Heart right ventricle (tissue), 16 donors: ENCODE measurements at regions not wholly inside any gene's neighbourhood (a gene's known extent, or its start where the extent isn't known, plus 50 kb on each side); places are given as distances from the start of the nearest gene placed in this dataset.

ENCODE experiments used
- ATAC-seq, 8 donors: fragments of 200-7000 bp; cut with Tn5 transposase; one replicate each; pipeline ENCODE4 v1.9.1; 2020; ENCODE audit warnings: mild to moderate bottlenecking in 8 of 8, moderate library complexity in 8 of 8, moderate number of reproducible peaks in 1 of 8
- DNase-seq, 2 donors: peaks; one replicate each; pipeline ENCODE4 v3.0.0-alpha.2; 2020
- H3K27ac ChIP-seq, 10 donors: fragments of 200-600 bp; sonication (generic) in 2 of 10; one replicate each; pipeline versions ENCODE4 v1.5.0 to v1.8.0; 2020 to 2022; ENCODE audit warnings: mild to moderate bottlenecking in 3 of 10
- H3K27me3 ChIP-seq, 7 donors: fragments of 200-600 bp; one replicate each; pipeline ENCODE4 v1.8.0; 2021 to 2022; ENCODE audit warnings: mild to moderate bottlenecking in 2 of 7
- H3K36me3 ChIP-seq, 9 donors: fragments of 200-600 bp; sonication (generic) in 1 of 9; one replicate each; pipeline versions ENCODE4 v1.5.0 to v1.8.0; 2020 to 2022; ENCODE audit warnings: mild to moderate bottlenecking in 2 of 9
- H3K4me1 ChIP-seq, 9 donors: fragments of 200-600 bp; sonication (generic) in 1 of 9; one replicate each; pipeline versions ENCODE4 v1.5.0 to v1.8.0; 2020 to 2022; ENCODE audit warnings: mild to moderate bottlenecking in 4 of 9
- H3K4me3 ChIP-seq, 10 donors: fragments of 200-600 bp; sonication (generic) in 2 of 10; one replicate each; pipeline versions ENCODE4 v1.5.0 to v1.8.0; 2020 to 2022; ENCODE audit warnings: mild to moderate bottlenecking in 7 of 10, moderate library complexity in 2 of 10
- H3K9me3 ChIP-seq, 11 donors: fragments of 200-600 bp in 10 of 11; sonication (generic) in 2 of 11; one replicate each; pipeline versions ENCODE4 v1.5.0 to v1.8.0; 2013 to 2022; ENCODE audit warnings: mild to moderate bottlenecking in 2 of 11, control low read depth in 1 of 11, moderate library complexity in 1 of 11
- CTCF ChIP-seq, 9 donors: fragments of 200-600 bp; sonication (generic) in 2 of 9; IDR thresholded peaks; one replicate each; pipeline versions ENCODE4 v1.5.0 to v1.8.0; 2021 to 2022; ENCODE audit warnings: antibody characterized with exemption in 9 of 9, mild to moderate bottlenecking in 5 of 9, moderate library complexity in 1 of 9
- WGBS, 2 donors: extraction: QIAGEN DNeasy Blood & Tissue Kit; methylation state at CpG; one replicate each; pipeline ENCODE4 v1.1.7; 2013; ENCODE audit warnings: inconsistent platforms in 1 of 2; 5-methylcytosine and 5-hydroxymethylcytosine counted together
- intact Hi-C, 10 donors: fragments of 100-400 bp; cut with DNase I; formaldehyde crosslinking; loops; one replicate each; pipeline versions ENCODE4 v1.11.1 to v1.14.2; 2022
- donor health status: Arrhythmogenic right ventricular cardiomyopathy.
- donor health status: ischemic (EF 13 %, LVEDD 7.1; RV severe dilation, severe dysfunction).
- donor health status: healthy with polysubstance abuse.
- donor health status: DM: no; HTN: yes; CAD: no.
- donor health status: DM: no; HTN: no; CAD: no.
- donor health status: ischemic (EF 25% LVEDD 6.9; RV normal size, moderate dysfunction).
- donor health status: ischemic (EF 25% LVEDD 5.7; RV mildly dilated, moderate dysfunction).
- donor health status: healthy.
- donor health status: DM: yes; HTN: yes; CAD: no.
- donor health status: Ischemic cardiomyopathy.
- donor health status: ischemic (EF 35%, LVEDD 5.7; RV mildly dilated, moderate dysfunction).
- donor health status: nonischemic (EF 11% LVEDD 7.7; RV severe dilation, severe dysfunction).
- donor health status: DM: yes; HTN: yes; CAD: no.
- donor health status: PGD.
- donor health status: ischemic (EF 29% LVEDD 5.4; RV normal size, mild dysfunction).
- donor health status: nonischemic (EF 23%, LVEDD 6.1; RV moderate dilation, normal function).

GRCh38 chr4:96036781-96037180 is 196.9 kb downstream of the PDHA2 start:
- 76 to 81% methylated on average over 3 of the region's 3 CpGs for WGBS, 2 donors
- H3K27me3 ChIP-seq: no peaks in the 10 kb centered on the region
- intact Hi-C loops: loop anchor here in 1 of 10 donors (5.0 kb wide), 1 partner anchor 874 kb away; no protein-coding TSS in a partner anchor
- no peak for DNase-seq
- H3K9me3 ChIP-seq: no peaks in the 10 kb centered on the region
- no peak overlapping the region for H3K27ac ChIP-seq
- peak overlapping the region in 2 of 10 donors; percentile 2 to 3 for H3K4me3 ChIP-seq
- H3K36me3 ChIP-seq: no peaks in the 10 kb centered on the region
- no peak for TF ChIP-seq CTCF (IDR thresholded peaks at IDR 0.05)
- no peaks in the 10 kb centered on the region for H3K4me1 ChIP-seq
- peak in 1 of 8 donors; percentile 16 for ATAC-seq

DNA sequence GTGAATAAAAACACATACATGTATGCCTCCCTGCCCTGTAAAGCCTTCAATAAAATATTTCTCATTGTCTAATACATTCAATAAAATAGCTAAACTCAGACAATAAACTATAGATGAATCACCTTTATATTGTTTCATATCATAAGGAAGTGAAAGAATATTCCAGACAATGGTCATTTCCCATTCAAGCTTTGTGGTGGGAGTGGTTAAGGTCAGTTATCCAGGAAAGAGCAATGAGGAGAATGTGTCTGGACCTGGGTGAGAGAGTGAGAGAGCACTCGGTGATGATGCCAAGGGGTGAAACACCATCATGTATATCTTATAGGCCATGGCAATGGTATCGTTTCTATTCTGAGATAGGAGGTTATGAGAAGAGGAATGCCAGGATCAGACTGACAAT is 197.8 kb downstream of the PDHA2 start:
- Histone ChIP-seq H3K9me3 (no peaks in the 10 kb centered on the region), H3K4me1 (no peaks in the 10 kb centered on the region), H3K36me3 (no peaks in the 10 kb centered on the region), H3K27me3 (no peaks in the 10 kb centered on the region), H3K27ac (no peak overlapping the region), H3K4me3 (no peak overlapping the region)
- intact Hi-C loops: loop anchor here in 1 of 10 donors (5.0 kb wide), 1 partner anchor 875 kb away; no protein-coding TSS in a partner anchor
- DNase-seq: no peak
- no peak for TF ChIP-seq CTCF (IDR thresholded peaks at IDR 0.05)
- ATAC-seq: no peak
- 57 to 66% methylated on average over 2 of the region's 2 CpGs for WGBS, 2 donors

DNA sequence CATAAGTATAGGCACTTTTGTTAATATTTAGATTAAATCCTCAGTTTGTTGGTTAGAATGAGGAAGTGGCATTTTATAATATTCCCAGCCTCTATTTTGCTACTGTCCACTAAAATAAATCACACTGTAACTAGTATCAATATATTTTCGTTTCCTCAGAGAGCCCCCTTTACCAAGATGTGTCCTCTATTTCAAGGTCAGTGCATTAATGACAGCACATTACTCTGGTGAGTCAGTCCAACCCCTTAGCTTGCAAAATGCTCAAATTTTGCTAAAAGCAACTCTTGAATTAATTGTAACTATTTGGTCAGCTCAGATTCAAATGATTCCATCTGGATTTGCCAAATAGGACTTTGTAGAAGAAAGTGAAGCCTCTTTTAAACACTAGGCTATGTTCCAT is 199.3 kb downstream of the PDHA2 start:
- no peak for ATAC-seq
- Histone ChIP-seq H3K4me1 (no peaks in the 10 kb centered on the region), H3K27me3 (no peaks in the 10 kb centered on the region), H3K9me3 (no peaks in the 10 kb centered on the region), H3K36me3 (no peaks in the 10 kb centered on the region), H3K4me3 (no peak overlapping the region), H3K27ac (no peak overlapping the region)
- no peak for TF ChIP-seq CTCF (IDR thresholded peaks at IDR 0.05)
- intact Hi-C loops: loop anchor here in 1 of 10 donors (5.0 kb wide), 1 partner anchor 877 kb away; no protein-coding TSS in a partner anchor
- no peak for DNase-seq
- WGBS, 2 donors: 40 to 42% methylated on average over 1 of the region's 1 CpG

DNA sequence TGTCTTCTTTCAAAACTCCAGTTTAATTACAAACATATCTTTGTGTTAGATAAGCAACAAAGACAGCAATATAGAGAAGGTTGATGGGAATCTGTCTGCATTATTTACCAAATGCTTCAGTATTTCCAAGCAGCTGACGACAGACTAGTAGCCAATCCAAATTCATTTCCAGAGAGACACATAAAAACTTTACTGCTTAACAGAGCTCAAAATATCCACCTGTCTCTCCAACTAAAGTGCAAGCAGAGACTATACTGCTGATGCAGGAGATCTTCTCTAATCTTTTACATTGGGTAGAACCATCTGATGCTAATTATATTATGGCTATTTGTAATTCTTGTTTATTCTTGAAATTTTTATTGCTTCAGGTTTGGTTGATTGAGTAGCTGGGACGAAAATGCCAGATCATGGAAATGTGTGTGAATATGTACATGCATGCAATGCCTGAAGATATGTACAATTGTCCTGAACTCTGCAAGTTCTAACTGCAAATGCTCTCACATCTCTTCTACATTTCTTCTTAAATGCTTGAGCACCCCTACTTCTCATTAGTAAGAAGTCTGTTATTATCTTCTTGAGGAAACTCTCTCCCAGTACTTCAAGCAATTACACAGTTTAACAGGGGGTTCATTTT is 200.0 kb downstream of the PDHA2 start:
- no peak for ATAC-seq

More for the DNA sequence above, 200.0 kb downstream of the PDHA2 start:
- Histone ChIP-seq H3K27ac (no peak overlapping the region), H3K4me1 (no peaks in the 10 kb centered on the region), H3K36me3 (no peaks in the 10 kb centered on the region), H3K4me3 (no peak overlapping the region), H3K9me3 (no peaks in the 10 kb centered on the region), H3K27me3 (no peaks in the 10 kb centered on the region)
- TF ChIP-seq CTCF (IDR thresholded peaks at IDR 0.05): no peak
- DNase-seq: no peak
- intact Hi-C loops: loop anchor here in 1 of 10 donors (5.0 kb wide), 1 partner anchor 878 kb away; no protein-coding TSS in a partner anchor
- 67 to 83% methylated on average over 2 of the region's 2 CpGs for WGBS, 2 donors
